HFFc6 (cell line): ENCODE measurements at regions not wholly inside any gene's neighbourhood (a gene's known extent, or its start where the extent isn't known, plus 50 kb on each side); places are given as distances from the start of the nearest gene placed in this dataset.

Experiments used
- DNase-seq: peaks from one replicate; pipeline ENCODE4 v3.0.0-alpha.2; 2018
- H3K27ac Mint-ChIP-seq: 2 replicates; pipeline ENCODE4 v1.8.0; 2020; ENCODE audit warnings: mild to moderate bottlenecking, mixed read lengths
- H3K27me3 Mint-ChIP-seq: 2 replicates; pipeline ENCODE4 v1.8.0; 2021; ENCODE audit warnings: mild to moderate bottlenecking, moderate library complexity, mixed read lengths; ENCODE audit not compliant: insufficient read depth
- H3K36me3 Mint-ChIP-seq: 2 replicates; pipeline ENCODE4 v1.8.0; 2021; ENCODE audit warnings: low read depth, mixed read lengths
- H3K4me1 Mint-ChIP-seq: 2 replicates; pipeline ENCODE4 v1.8.0; 2020; ENCODE audit warnings: low read depth, mixed read lengths
- H3K4me3 Mint-ChIP-seq: 2 replicates; pipeline ENCODE4 v1.8.0; 2020; ENCODE audit warnings: mild to moderate bottlenecking, moderate library complexity, mixed read lengths
- H3K9me3 Mint-ChIP-seq: 2 replicates; pipeline ENCODE4 v1.8.0; 2020; ENCODE audit warnings: mild to moderate bottlenecking, mixed read lengths
- TF ChIP-seq, protein P1 (sequence below): fragments of 200-600 bp; sonication (generic); IDR thresholded peaks from 2 replicates; pipeline ENCODE4 v1.5.0; 2021; ENCODE audit warnings: antibody characterized with exemption, mild to moderate bottlenecking

DNA sequence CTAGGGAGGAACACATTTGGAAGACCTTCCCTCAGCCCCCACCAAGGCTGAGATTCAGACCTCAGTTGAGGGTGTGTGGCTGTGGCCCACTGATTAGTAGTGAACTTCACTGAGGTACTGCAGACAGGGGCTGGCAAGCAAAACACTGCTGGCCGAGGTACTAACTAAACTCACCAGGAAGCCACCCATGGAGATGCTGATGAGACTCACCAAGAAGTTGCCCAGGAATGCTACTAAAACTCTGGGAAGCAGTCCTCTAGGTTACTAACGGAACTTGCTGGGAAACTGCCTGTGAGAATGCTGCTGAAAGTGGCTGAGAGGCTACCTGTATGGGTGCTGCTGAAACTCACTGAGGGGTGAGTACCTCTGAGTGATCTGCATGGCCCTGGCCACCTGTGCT, 372.4 kb upstream of the RPS6KA3 start:
- Mint-ChIP-seq H3K4me3 (no peak overlapping the region), H3K36me3 (no peaks in the 10 kb centered on the region), H3K27me3 (no peaks in the 10 kb centered on the region), H3K9me3 (0 out of 2 replicates have a peak, but pooled peaks cover 4% of the 10 kb centered on the region), H3K27ac (no peak overlapping the region), H3K4me1 (no peaks in the 10 kb centered on the region)
- no peak for DNase-seq
- TF ChIP-seq, protein P1, sequence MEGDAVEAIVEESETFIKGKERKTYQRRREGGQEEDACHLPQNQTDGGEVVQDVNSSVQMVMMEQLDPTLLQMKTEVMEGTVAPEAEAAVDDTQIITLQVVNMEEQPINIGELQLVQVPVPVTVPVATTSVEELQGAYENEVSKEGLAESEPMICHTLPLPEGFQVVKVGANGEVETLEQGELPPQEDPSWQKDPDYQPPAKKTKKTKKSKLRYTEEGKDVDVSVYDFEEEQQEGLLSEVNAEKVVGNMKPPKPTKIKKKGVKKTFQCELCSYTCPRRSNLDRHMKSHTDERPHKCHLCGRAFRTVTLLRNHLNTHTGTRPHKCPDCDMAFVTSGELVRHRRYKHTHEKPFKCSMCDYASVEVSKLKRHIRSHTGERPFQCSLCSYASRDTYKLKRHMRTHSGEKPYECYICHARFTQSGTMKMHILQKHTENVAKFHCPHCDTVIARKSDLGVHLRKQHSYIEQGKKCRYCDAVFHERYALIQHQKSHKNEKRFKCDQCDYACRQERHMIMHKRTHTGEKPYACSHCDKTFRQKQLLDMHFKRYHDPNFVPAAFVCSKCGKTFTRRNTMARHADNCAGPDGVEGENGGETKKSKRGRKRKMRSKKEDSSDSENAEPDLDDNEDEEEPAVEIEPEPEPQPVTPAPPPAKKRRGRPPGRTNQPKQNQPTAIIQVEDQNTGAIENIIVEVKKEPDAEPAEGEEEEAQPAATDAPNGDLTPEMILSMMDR, result no peak

DNA sequence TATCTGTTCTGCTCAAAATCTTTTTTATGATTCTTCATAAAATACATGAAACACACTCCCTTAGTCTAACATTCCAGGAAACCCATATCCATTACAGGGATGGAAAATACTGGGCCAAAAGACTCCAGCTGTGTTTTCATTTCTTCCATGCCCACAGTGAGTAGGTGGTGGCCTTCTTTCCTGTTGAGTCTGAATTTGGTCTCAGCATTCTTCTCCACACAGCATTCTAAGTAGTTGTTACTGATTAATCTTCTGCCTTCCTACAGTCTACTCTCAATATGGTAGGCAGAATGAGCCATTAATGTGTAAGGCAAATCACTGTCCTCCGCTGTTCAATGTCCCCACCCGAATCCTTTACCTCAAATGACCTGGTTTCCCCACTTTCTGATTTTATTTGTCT, 370.6 kb upstream of the RPS6KA3 start:
- 0 out of 2 replicates have a peak, but pooled peaks cover 4% of the 10 kb centered on the region for H3K9me3 Mint-ChIP-seq
- H3K4me3 Mint-ChIP-seq, result no peak overlapping the region
- no peaks in the 10 kb centered on the region for H3K36me3 Mint-ChIP-seq
- no peaks in the 10 kb centered on the region for H3K4me1 Mint-ChIP-seq
- TF ChIP-seq, protein P1, result no peak
- DNase-seq, result no peak
- H3K27ac Mint-ChIP-seq, result no peak overlapping the region
- no peaks in the 10 kb centered on the region for H3K27me3 Mint-ChIP-seq

DNA sequence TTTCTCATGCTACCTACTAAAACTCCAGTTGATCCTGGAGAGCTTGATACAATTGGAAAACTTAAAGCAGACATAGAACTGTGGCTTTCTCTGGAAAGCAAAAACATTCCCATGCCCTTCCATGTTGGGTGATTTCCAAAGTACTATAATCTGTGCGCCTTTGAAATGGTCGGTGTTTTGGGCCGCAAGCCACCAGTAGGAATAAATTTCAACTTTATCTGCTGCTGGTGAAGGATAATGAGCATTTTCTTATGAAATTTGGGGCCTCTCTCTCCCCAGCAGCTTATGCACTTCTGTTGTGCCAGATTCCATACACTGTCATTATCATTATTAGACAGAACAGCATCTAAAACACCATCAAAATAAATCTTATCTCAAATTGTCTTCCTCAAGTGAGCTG, 366.7 kb upstream of the RPS6KA3 start:
- no peak overlapping the region for H3K27ac Mint-ChIP-seq
- H3K9me3 Mint-ChIP-seq, result no peaks in the 10 kb centered on the region
- no peak overlapping the region for H3K4me3 Mint-ChIP-seq
- TF ChIP-seq, protein P1, result no peak
- H3K27me3 Mint-ChIP-seq, result no peaks in the 10 kb centered on the region
- no peak for DNase-seq
- no peaks in the 10 kb centered on the region for H3K4me1 Mint-ChIP-seq
- no peaks in the 10 kb centered on the region for H3K36me3 Mint-ChIP-seq

DNA sequence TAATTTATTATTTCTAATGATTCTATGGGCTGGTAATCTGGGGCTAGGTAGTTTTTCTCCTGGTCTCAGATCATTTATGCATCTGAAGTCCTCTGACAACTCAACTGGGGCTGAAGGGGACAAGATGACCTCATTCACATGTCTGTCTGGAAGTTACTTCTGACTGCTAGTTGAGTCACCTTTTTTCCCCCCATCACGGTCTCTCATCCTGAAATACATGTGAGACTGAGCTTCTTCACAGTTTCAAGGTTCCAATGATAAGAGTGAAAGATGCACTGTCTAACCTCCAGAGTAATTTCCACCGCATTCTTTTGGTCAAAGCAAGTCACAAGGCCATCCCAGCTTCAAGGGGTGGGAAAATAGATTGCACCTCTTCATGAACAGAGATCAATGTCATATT, 356.7 kb upstream of the RPS6KA3 start:
- Mint-ChIP-seq H3K4me1 (no peaks in the 10 kb centered on the region), H3K27me3 (no peaks in the 10 kb centered on the region; the same call in 1 of the 2 replicates), H3K27ac (no peak overlapping the region), H3K9me3 (no peaks in the 10 kb centered on the region; the same call in 1 of the 2 replicates), H3K4me3 (no peak overlapping the region), H3K36me3 (no peaks in the 10 kb centered on the region)
- DNase-seq, result no peak
- TF ChIP-seq, protein P1, result no peak

- no peak overlapping the region for H3K4me3 Mint-ChIP-seq
- no peaks in the 10 kb centered on the region for H3K36me3 Mint-ChIP-seq
- no peak for DNase-seq
- H3K27ac Mint-ChIP-seq, result no peak overlapping the region
- no peaks in the 10 kb centered on the region; the same call in 1 of the 2 replicates for H3K9me3 Mint-ChIP-seq
- TF ChIP-seq, protein P1, result no peak
- no peaks in the 10 kb centered on the region for H3K4me1 Mint-ChIP-seq
- H3K27me3 Mint-ChIP-seq, result no peaks in the 10 kb centered on the region; the same call in 1 of the 2 replicates
Measured at GRCh38 chrX:20620306-20620705, 353.6 kb upstream of the RPS6KA3 start.

GRCh38 chrX:20609916-20610415, 343.3 kb upstream of the RPS6KA3 start:
- Mint-ChIP-seq H3K36me3 (no peaks in the 10 kb centered on the region), H3K9me3 (peaks cover 7% of the 10 kb centered on the region), H3K4me3 (no peak overlapping the region), H3K4me1 (no peaks in the 10 kb centered on the region), H3K27me3 (no peaks in the 10 kb centered on the region), H3K27ac (no peak overlapping the region)
- TF ChIP-seq, protein P1, result no peak
- no peak for DNase-seq
